HG03575 (cell line): ENCODE measurements at regions not wholly inside any gene's neighbourhood (a gene's known extent, or its start where the extent isn't known, plus 50 kb on each side); places are given as distances from the start of the nearest gene placed in this dataset.

Experiments used
- ATAC-seq: cut with Tn5 transposase; IDR thresholded peaks from one replicate; pipeline ENCODE4 v1.9.1; 2021; ENCODE audit not compliant: unreplicated experiment, insufficient number of reproducible peaks, low FRiP score; ENCODE audit errors: extremely low read depth

GRCh38 chr2:168336786-168337388 is 89.5 kb upstream of the STK39 start:
- no peak for ATAC-seq

- no peak for ATAC-seq
Observed at GRCh38 chr2:168338292-168338691, 90.9 kb upstream of the STK39 start.

- no peak for ATAC-seq
Observed at GRCh38 chr2:168338803-168339437, 91.5 kb upstream of the STK39 start.

GRCh38 chr2:168340931-168341330 is 93.5 kb upstream of the STK39 start:
- ATAC-seq, result no peak

GRCh38 chr2:168343586-168343985 is 96.2 kb upstream of the STK39 start:
- no peak for ATAC-seq

- no peak for ATAC-seq
Observed at GRCh38 chr2:168344706-168345105, 97.3 kb upstream of the STK39 start.

- ATAC-seq, result no peak
Observed at GRCh38 chr2:168345601-168346000, 98.2 kb upstream of the STK39 start.

GRCh38 chr2:168346725-168347477 is 99.5 kb upstream of the STK39 start:
- peak; percentile 67 for ATAC-seq

GRCh38 chr2:168348076-168348475 is 100.7 kb upstream of the STK39 start:
- ATAC-seq, result no peak

GRCh38 chr2:168350380-168350779 is 103.0 kb upstream of the STK39 start:
- ATAC-seq, result no peak

- no peak for ATAC-seq
Observed at GRCh38 chr2:168353251-168353650, 102.8 kb upstream of the CERS6 start.

- no peak for ATAC-seq
Observed at GRCh38 chr2:168354499-168354898, 101.6 kb upstream of the CERS6 start.

- ATAC-seq, result no peak
Observed at GRCh38 chr2:168355121-168355520, 101.0 kb upstream of the CERS6 start.

- ATAC-seq, result no peak
Observed at GRCh38 chr2:168355779-168356476, 100.1 kb upstream of the CERS6 start.

GRCh38 chr2:168356477-168356835 is 99.6 kb upstream of the CERS6 start:
- no peak for ATAC-seq

GRCh38 chr2:168357797-168358472 is 98.1 kb upstream of the CERS6 start:
- ATAC-seq, result no peak

GRCh38 chr2:168359082-168359481 is 97.0 kb upstream of the CERS6 start:
- ATAC-seq, result no peak

- ATAC-seq, result no peak
Observed at GRCh38 chr2:168363347-168364092, 92.6 kb upstream of the CERS6 start.
